DOHH2 (cell line): ENCODE measurements at regions not wholly inside any gene's neighbourhood (a gene's known extent, or its start where the extent isn't known, plus 50 kb on each side); places are given as distances from the start of the nearest gene placed in this dataset.

Experiments used
- H3F3A ChIP-seq: fragments of 200-600 bp; sonication (generic), shearing (Covaris generic); 2 replicates; pipeline ENCODE4 v1.6.0; 2016; ENCODE audit warnings: antibody characterized with exemption, mild to moderate bottlenecking; ENCODE audit not compliant: control insufficient read depth, insufficient read depth
- H3K27ac ChIP-seq: fragments of 200-600 bp; sonication (generic); 2 replicates; pipeline ENCODE4 v1.5.1; 2014; ENCODE audit warnings: low read depth, mild to moderate bottlenecking, low read length, moderate library complexity
- H3K27me3 ChIP-seq: fragments of 200-600 bp; sonication (generic); 2 replicates; pipeline ENCODE4 v1.6.1; 2014; ENCODE audit warnings: mild to moderate bottlenecking, low read length, mixed read lengths; ENCODE audit not compliant: control insufficient read depth
- H3K36me3 ChIP-seq: fragments of 200-600 bp; sonication (generic); 2 replicates; pipeline ENCODE4 v1.6.1; 2014; ENCODE audit warnings: mild to moderate bottlenecking, low read length, moderate library complexity, mixed read lengths; ENCODE audit not compliant: control insufficient read depth
- H3K4me1 ChIP-seq: fragments of 200-600 bp; sonication (generic); 2 replicates; pipeline ENCODE4 v1.6.1; 2014; ENCODE audit warnings: mild to moderate bottlenecking, low read length, mixed read lengths; ENCODE audit not compliant: control insufficient read depth
- H3K4me2 ChIP-seq: fragments of 200-600 bp; sonication (generic); 2 replicates; pipeline ENCODE4 v1.6.0; 2014; ENCODE audit warnings: mild to moderate bottlenecking, low read length, moderate library complexity
- H3K4me3 ChIP-seq: fragments of 200-600 bp; sonication (generic); 2 replicates; pipeline ENCODE4 v1.5.1; 2014; ENCODE audit warnings: mild to moderate bottlenecking, low read length, mixed read lengths
- H3K79me2 ChIP-seq: fragments of 200-600 bp; sonication (generic); 2 replicates; pipeline ENCODE4 v1.6.1; 2014; ENCODE audit warnings: mild to moderate bottlenecking, low read length, mixed read lengths; ENCODE audit not compliant: control insufficient read depth
- H3K9me2 ChIP-seq: fragments of 200-600 bp; sonication (generic); replicated peaks from 2 replicates; pipeline ENCODE4 v1.6.1; 2014; ENCODE audit warnings: mild to moderate bottlenecking, low read length, mixed read lengths; ENCODE audit not compliant: control insufficient read depth
- H3K9me3 ChIP-seq: fragments of 200-600 bp; sonication (generic); 2 replicates; pipeline ENCODE4 v1.6.1; 2014; ENCODE audit warnings: antibody characterized with exemption, low read length, mixed read lengths; ENCODE audit not compliant: control insufficient read depth, insufficient read depth
- H4K20me1 ChIP-seq: fragments of 200-600 bp; sonication (generic); 2 replicates; pipeline ENCODE4 v1.6.0; 2014; ENCODE audit warnings: low read depth, mild to moderate bottlenecking, antibody characterized with exemption, low read length, moderate library complexity; ENCODE audit not compliant: control insufficient read depth, insufficient read depth
- CTCF ChIP-seq: fragments of 200-600 bp; sonication (generic); IDR thresholded peaks from one replicate; pipeline ENCODE4 v1.5.1; 2014; ENCODE audit warnings: antibody characterized with exemption, mild to moderate bottlenecking, low read depth, low read length; ENCODE audit not compliant: poor library complexity, severe bottlenecking
- EZH2phosphoT487 ChIP-seq: fragments of 200-600 bp; sonication (generic); IDR thresholded peaks from 2 replicates; pipeline ENCODE4 v1.6.1; 2017; ENCODE audit warnings: borderline replicate concordance, mild to moderate bottlenecking, antibody characterized with exemption, low read length, moderate library complexity, mixed read lengths

GRCh38 chr18:2121224-2121623 is 450.1 kb downstream of the METTL4 start:
- H3K79me2 ChIP-seq = no peaks in the 10 kb centered on the region
- no peak overlapping the region for H3K4me2 ChIP-seq
- no peaks in the 10 kb centered on the region for H3K9me2 ChIP-seq
- no peaks in the 10 kb centered on the region for H3F3A ChIP-seq
- TF ChIP-seq EZH2phosphoT487 = no peak
- TF ChIP-seq CTCF = no peak
- no peak overlapping the region for H3K27ac ChIP-seq
- H3K27me3 ChIP-seq = no peaks in the 10 kb centered on the region
- H4K20me1 ChIP-seq = no peaks in the 10 kb centered on the region
- H3K9me3 ChIP-seq = no peaks in the 10 kb centered on the region
- no peaks in the 10 kb centered on the region for H3K36me3 ChIP-seq
- H3K4me3 ChIP-seq = no peak overlapping the region
- H3K4me1 ChIP-seq = no peaks in the 10 kb centered on the region

GRCh38 chr18:2123077-2123476 is 448.2 kb downstream of the METTL4 start:
- Histone ChIP-seq H3F3A (no peaks in the 10 kb centered on the region), H3K36me3 (no peaks in the 10 kb centered on the region), H4K20me1 (no peaks in the 10 kb centered on the region), H3K27me3 (no peaks in the 10 kb centered on the region), H3K4me1 (no peaks in the 10 kb centered on the region), H3K79me2 (no peaks in the 10 kb centered on the region), H3K4me2 (no peak overlapping the region), H3K9me2 (no peaks in the 10 kb centered on the region), H3K4me3 (no peak overlapping the region), H3K9me3 (no peaks in the 10 kb centered on the region), H3K27ac (no peak overlapping the region)
- TF ChIP-seq CTCF (no peak), EZH2phosphoT487 (no peak)

GRCh38 chr18:2134364-2134763 is 436.9 kb downstream of the METTL4 start:
- Histone ChIP-seq H3K4me2 (no peak overlapping the region), H3F3A (no peaks in the 10 kb centered on the region), H4K20me1 (no peaks in the 10 kb centered on the region), H3K27ac (no peak overlapping the region), H3K9me2 (no peaks in the 10 kb centered on the region), H3K9me3 (no peaks in the 10 kb centered on the region), H3K4me1 (no peaks in the 10 kb centered on the region), H3K4me3 (no peak overlapping the region), H3K36me3 (no peaks in the 10 kb centered on the region), H3K27me3 (no peaks in the 10 kb centered on the region), H3K79me2 (no peaks in the 10 kb centered on the region)
- TF ChIP-seq EZH2phosphoT487 (no peak), CTCF (no peak)

- H3K9me3 ChIP-seq = no peaks in the 10 kb centered on the region
- H4K20me1 ChIP-seq = no peaks in the 10 kb centered on the region
- H3K4me3 ChIP-seq = no peak overlapping the region
- no peak for TF ChIP-seq CTCF
- no peak for TF ChIP-seq EZH2phosphoT487
- no peaks in the 10 kb centered on the region for H3K4me1 ChIP-seq
- H3K27ac ChIP-seq = no peak overlapping the region
- no peaks in the 10 kb centered on the region for H3F3A ChIP-seq
- no peaks in the 10 kb centered on the region for H3K79me2 ChIP-seq
- H3K9me2 ChIP-seq = no peaks in the 10 kb centered on the region
- H3K27me3 ChIP-seq = no peaks in the 10 kb centered on the region
- no peaks in the 10 kb centered on the region for H3K36me3 ChIP-seq
- no peak overlapping the region for H3K4me2 ChIP-seq
Measured at GRCh38 chr18:2135309-2135708, 436.0 kb downstream of the METTL4 start.
